Transverse colon (tissue), 4 donors: ENCODE measurements at regions not wholly inside any gene's neighbourhood (a gene's known extent, or its start where the extent isn't known, plus 50 kb on each side); places are given as distances from the start of the nearest gene placed in this dataset.

Experiments
- POLR2AphosphoS5 ChIP-seq, 3 donors: sonication (generic); formaldehyde crosslinking; IDR thresholded peaks; one replicate each; pipeline ENCODE4 v1.6.1; 2016; ENCODE audit warnings: antibody characterized with exemption in 3 of 3
- TF ChIP-seq, protein P1 (sequence below), 5 experiments: fragments of 200-600 bp in 3 of 5; fragments of 450-650 bp in 2 of 5; sonication (generic) in 3 of 5; IDR thresholded peaks; 1 replicate in 2 of 5; 2 replicates in 3 of 5; pipeline ENCODE4 v1.5.1; 2016 to 2017; ENCODE audit warnings: antibody characterized with exemption in 5 of 5, inconsistent platforms in 3 of 5, mild to moderate bottlenecking in 2 of 5, moderate library complexity in 1 of 5

GRCh38 chr7:16970732-16971482, 89.1 kb upstream of the AGR3 start:
- TF ChIP-seq, protein P1, sequence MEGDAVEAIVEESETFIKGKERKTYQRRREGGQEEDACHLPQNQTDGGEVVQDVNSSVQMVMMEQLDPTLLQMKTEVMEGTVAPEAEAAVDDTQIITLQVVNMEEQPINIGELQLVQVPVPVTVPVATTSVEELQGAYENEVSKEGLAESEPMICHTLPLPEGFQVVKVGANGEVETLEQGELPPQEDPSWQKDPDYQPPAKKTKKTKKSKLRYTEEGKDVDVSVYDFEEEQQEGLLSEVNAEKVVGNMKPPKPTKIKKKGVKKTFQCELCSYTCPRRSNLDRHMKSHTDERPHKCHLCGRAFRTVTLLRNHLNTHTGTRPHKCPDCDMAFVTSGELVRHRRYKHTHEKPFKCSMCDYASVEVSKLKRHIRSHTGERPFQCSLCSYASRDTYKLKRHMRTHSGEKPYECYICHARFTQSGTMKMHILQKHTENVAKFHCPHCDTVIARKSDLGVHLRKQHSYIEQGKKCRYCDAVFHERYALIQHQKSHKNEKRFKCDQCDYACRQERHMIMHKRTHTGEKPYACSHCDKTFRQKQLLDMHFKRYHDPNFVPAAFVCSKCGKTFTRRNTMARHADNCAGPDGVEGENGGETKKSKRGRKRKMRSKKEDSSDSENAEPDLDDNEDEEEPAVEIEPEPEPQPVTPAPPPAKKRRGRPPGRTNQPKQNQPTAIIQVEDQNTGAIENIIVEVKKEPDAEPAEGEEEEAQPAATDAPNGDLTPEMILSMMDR (IDR thresholded peaks at IDR 0.05) = no peak
- TF ChIP-seq POLR2AphosphoS5 (IDR thresholded peaks at IDR 0.05) = no peak
